ENCODE measurements at regions not wholly inside any gene's neighbourhood (a gene's known extent, or its start where the extent isn't known, plus 50 kb on each side); places are given as distances from the start of the nearest gene placed in this dataset.
A peak's percentile ranks its signal among the peaks of the same experiment; 100 is the strongest.

GRCh38 chr20:23203951-23204730, 118.0 kb upstream of the CD93 start:
- intact Hi-C loops (cut with DNase I): no loop called here
- DNase-seq (no peak), ATAC-seq (no peak), FAIRE-seq (no peak)
- WGBS, 2 donors: 74 to 93% methylated on average over 9 of the region's 9 CpGs
- Histone ChIP-seq H3K4me1 (peaks cover 0 to 3% (median 0%) of the 10 kb centered on the region in 3 donors), H3K27me3 (no peaks in the 10 kb centered on the region), H3K36me3 (no peaks in the 10 kb centered on the region), H3K4me3 (no peak overlapping the region), H3K9me3 (no peaks in the 10 kb centered on the region), H3K27ac (no peak overlapping the region)
- no peak for TF ChIP-seq CTCF (IDR thresholded peaks at IDR 0.05)

- Histone ChIP-seq H3K9me3 (no peaks in the 10 kb centered on the region), H3K27ac (no peak overlapping the region)
- TF ChIP-seq CTCF (IDR thresholded peaks at IDR 0.05): no peak
Measured at GRCh38 chr20:23203310-23203709, 117.2 kb upstream of the CD93 start.

GRCh38 chr20:23201658-23202057, 115.5 kb upstream of the CD93 start:
- intact Hi-C loops (cut with DNase I): no loop called here
- Histone ChIP-seq H3K4me3 (no peak overlapping the region), H3K27ac (no peak overlapping the region), H3K9me3 (no peaks in the 10 kb centered on the region), H3K36me3 (no peaks in the 10 kb centered on the region), H3K4me1 (peaks cover 0 to 3% (median 0%) of the 10 kb centered on the region in 3 donors), H3K27me3 (no peaks in the 10 kb centered on the region)
- ATAC-seq: no peak
- no peak for DNase-seq
- no peak for TF ChIP-seq CTCF (IDR thresholded peaks at IDR 0.05)
- no peak for FAIRE-seq
- WGBS, 2 donors: 65 to 70% methylated on average over 6 of the region's 6 CpGs

More at GRCh38 chr20:23203310-23203709, 117.2 kb upstream of the CD93 start:
- WGBS, 2 donors: 55 to 68% methylated on average over 2 of the region's 2 CpGs
- Histone ChIP-seq H3K27me3 (no peaks in the 10 kb centered on the region), H3K4me3 (no peak overlapping the region), H3K4me1 (peaks cover 0 to 3% (median 0%) of the 10 kb centered on the region in 3 donors), H3K36me3 (no peaks in the 10 kb centered on the region)
- DNase-seq: no peak
- no peak for ATAC-seq
- FAIRE-seq: no peak
- intact Hi-C loops (cut with DNase I): no loop called here

GRCh38 chr20:23200914-23201313, 114.8 kb upstream of the CD93 start:
- no peak for FAIRE-seq
- peak in 3 of 6 donors; percentile 19 to 45 (median 22) for DNase-seq
- H3K27me3 ChIP-seq: no peaks in the 10 kb centered on the region

More at GRCh38 chr20:23200914-23201313, 114.8 kb upstream of the CD93 start:
- WGBS, 2 donors: 14 to 26% methylated on average over 6 of the region's 6 CpGs
- intact Hi-C loops (cut with DNase I): no loop called here
- peak in 3 of 4 donors; percentile 21 to 23 (median 22) for TF ChIP-seq CTCF (IDR thresholded peaks at IDR 0.05)
- H3K27ac ChIP-seq: no peak overlapping the region
- peaks cover 0 to 1% (median 0%) of the 10 kb centered on the region in 3 donors for H3K4me1 ChIP-seq
- H3K36me3 ChIP-seq: no peaks in the 10 kb centered on the region
- H3K4me3 ChIP-seq: no peak overlapping the region
- no peaks in the 10 kb centered on the region for H3K9me3 ChIP-seq
- ATAC-seq: peak; percentile 54 to 78 (median 68)

All from pancreas (tissue), 10 donors.